ENCODE measurements at regions not wholly inside any gene's neighbourhood (a gene's known extent, or its start where the extent isn't known, plus 50 kb on each side); places are given as distances from the start of the nearest gene placed in this dataset.

DNA sequence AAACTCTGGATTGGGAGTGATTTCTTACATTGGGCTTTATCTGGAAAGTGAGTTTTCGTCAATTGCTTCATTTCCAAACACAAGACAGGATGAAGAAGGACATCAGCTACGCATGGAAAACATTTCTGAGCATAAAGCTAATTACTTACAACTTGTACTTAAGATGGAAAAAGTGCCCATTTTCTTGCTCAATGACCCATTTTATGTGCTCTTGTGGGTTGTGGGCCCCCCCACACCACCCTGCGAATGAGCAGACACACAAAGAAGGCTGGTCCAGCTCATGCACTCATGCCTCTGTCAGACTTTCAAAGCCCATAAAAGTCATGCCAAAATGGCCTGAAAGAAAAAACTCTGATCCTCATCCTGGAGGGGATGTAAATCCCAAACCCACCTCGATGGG, 663.0 kb downstream of the AJAP1 start:
- DNase-seq, result no peak

DNA sequence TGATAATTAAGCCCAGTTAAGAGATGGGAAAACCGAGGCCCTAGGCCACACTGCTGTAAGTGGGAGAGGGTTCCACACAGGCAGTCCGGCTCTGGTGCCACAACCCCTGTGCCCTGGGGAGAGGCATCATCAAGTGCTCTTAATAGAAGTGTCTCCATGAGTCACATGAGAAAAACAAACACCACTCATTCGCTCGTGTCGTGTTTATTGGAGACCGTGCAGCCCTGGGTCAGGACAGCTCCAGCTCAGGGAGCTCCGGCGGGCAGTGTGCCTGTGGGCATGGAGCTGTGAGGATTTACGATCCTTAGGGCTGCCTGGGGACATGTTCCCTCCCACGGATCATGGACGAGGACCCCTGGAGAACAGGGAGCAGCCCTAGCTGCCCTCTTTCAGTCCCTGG, 658.5 kb downstream of the AJAP1 start:
- DNase-seq, result no peak

DNA sequence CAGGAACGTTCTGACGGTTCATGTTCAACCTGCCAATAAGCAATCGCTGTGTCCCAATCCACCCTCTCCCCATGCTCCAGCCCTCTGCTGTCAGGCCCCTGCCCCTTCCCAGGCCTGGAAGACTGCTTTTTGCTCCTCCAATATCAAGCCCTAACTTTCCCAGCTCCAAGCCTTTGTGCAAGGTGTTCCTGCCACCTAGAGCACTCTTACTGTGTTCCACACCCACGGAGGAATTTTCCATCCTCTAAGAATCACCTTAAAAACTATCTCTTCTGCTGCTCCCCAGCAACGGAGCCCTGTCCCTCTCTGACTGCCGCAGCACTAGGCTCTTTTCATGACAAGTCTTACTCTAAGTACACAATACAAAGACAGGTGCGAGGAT, 657.9 kb downstream of the AJAP1 start:
- DNase-seq, result no peak

DNA sequence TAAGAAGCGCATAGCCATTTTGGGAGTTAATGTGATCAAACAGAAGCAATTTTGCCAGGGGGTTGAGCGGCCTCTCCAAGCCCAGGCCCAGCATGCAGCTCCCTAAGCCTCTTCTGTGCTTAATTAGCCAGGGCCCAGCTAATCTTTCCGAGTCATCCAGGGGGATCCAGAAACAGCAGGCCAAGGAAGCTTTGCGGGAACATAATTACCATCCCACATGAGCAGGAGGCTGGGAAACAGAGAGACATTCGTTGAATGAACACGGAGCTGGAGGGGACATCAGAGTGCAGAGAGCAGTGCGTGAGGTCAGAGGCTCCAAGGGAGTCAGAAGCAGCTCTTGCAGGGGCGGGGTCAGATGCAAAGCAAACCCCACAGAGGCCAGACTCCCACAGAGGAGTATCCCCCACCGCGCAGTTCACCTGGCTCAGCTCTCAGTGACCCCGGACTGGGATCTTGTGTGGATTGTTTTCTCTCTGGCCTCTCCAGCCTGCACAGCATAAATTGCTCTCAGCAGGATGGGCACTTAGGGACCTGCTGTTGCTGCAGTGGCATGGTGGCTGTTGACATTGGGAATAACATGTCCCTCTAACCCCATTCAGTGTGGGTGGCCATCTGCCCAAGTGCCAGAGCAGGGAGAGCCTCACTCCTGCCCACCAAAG, 657.4 kb downstream of the AJAP1 start:
- DNase-seq, result no peak

DNA sequence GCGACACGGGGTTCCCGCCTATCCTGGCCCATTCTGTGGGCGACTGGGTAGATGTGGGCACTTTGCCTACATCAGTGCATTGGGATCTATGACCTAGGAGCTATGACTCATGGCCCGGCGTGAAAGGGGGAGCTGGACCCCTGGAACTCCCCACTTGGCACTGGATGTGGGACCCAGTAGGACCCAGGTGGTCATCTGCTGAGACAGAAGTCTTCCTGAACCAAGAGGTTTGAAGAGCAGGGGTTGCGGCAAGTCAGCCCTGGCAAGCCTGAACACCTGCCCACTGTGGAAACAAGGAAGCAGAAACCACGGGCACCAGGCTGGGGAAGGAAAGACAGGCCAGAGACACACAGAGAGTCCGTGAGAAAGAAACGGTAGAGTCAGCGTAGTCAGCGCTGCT, 656.7 kb downstream of the AJAP1 start:
- DNase-seq, result no peak

DNA sequence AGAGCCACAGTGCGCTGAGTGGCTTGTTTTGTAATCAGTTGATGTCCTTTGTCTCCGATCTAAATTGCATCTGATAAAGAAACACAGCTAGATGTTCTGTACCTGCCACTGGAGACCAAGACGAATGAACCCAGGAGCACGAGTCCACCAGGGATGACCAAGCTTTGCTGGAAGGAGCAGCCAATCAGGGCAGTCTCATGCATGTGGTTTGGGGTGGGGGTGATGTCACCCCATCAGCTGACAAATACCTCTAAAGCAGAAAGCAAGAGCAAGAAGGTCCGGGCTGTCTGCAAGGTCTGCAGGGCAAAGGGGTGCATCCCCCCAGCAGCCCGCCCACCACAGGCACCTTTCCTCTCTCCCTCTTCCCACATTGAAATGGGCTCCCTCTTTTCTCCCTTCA, 653.8 kb downstream of the AJAP1 start:
- DNase-seq, result no peak

DNA sequence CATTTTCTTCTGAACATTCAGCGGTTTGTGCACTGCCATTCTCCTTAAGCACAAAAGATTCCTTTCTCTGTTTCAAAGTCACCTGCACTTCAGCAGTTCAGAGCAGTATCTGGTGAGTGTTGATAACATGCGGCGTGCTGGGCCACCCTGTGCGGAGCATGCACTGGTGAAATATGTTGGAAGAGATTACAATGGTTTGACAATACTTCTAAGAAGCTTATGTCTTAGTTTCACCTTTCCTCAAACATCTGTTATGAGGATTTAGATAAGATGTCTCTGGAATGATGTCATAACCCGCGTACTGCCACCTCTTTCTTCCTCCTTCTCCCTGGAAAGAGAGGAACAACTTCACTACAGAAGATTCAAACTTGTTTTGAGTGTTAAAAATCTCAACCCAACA, 650.3 kb downstream of the AJAP1 start:
- DNase-seq, result no peak

DNA sequence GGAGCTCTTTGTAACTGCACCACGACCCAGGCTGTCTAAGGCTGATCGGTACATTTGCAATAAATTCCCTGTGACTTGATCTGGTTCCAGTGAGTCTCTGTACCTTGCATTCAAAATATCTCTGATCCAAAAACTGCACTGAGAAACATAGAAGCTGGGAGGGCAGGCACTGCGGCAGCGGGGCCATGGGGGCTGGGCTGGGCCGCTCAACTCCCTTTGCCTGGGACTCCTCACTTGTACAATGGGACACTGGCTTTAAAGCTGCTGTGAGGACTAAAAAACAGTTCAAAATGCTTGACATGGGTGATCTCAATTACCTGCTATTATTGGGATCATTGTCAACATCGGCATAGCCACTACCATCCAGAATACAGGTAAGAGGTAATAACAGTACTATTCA, 644.0 kb downstream of the AJAP1 start:
- no peak for DNase-seq

DNA sequence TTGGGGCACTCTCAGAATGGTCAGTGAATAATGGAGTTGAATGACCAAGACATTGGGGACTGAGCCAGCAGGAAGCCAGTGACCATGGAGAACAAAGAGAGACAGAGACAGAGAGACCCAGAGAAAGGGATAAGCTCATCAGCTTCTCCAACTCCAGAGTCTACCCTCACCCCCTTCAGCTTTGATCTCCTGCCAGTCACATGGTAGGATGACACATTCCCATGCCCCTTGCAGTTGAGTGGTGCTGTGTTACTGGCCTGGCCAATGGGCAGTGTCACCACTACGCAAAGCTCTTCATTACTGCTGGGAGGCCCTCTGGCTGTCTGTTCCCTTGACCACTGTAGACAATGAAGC, 643.5 kb downstream of the AJAP1 start:
- no peak for DNase-seq

DNA sequence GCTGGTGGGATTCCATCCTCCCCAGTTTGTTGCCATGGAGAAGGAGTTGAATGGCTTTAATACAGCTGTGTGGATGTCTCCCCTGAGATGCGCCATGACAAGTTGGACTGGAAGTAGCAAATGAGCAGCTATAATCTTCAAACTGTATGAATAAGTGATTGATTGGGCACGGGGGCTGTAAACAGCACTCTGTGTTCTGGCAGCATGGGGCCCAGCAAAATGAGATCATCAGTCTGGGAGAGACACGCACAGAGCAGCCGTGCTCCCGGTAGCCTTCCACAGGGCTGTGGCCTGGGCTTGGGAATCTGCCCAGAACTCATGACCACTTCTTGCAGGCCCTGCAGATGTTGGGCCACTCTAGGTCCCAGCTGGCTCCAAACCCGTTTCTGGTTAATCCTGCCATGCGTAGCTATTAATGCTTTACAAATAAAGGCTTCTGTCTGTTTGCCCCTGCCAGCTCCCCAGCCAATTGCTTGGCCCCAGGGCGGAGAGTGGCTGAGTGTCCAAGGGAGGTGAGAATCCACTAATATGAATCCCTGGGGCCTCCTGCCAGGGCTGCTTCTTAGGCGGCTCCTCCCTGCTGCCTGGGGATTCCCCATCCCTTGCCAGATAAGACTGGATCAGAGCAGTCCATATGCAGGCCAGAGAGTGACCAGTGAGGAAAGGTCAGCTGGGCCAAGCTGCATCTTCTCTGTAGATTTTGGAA, 642.9 kb downstream of the AJAP1 start:
- DNase-seq, result no peak

DNA sequence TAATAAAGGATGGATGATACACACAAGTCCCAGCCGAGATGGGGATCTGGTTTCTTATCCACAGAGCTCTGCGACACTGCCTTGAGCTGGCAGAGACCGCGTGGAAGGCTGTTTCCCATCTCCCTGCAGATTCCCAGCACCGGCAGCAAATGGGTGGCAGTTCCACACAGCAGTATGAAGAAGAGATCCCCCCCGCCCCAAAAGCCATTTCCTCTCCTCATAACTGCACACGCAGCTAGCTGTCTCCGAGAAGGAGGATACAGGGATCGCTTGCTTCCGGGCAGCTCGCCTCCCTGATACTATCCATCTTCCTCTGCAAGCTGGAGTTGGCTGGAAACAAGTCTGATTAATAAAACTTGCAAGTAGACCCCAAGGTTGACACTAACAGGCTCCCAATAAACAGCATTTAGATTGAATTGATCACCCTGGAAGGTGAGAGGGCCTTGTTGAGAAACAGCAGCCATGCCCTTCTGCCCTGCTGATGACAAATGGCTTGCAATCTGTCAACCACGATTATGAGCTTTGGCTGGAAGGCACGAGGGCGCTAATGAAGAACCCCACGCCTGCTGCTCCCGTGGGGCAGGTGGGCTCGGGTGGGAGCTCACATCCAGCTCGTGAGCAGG, 642.3 kb downstream of the AJAP1 start:
- DNase-seq, result no peak

DNA sequence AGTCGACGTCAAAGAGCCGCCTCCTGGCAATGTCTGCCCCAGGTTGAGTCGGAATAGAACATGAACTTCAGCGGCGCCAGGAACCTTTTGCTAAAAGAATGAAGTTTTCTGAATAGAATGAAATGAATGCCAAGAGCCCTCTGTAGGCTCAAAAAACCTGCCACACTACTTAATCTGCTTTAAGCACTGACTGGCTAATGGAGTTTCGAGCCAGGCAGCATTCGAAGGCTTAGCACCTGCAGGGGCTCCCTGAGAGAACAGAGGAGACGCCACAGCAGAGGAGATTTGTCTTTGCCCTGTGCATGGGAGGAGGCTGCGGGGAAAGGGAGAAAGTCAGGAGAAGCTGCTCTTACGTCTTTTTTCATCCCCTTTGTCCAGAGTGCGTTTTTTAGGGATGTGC, 641.7 kb downstream of the AJAP1 start:
- no peak for DNase-seq

DNA sequence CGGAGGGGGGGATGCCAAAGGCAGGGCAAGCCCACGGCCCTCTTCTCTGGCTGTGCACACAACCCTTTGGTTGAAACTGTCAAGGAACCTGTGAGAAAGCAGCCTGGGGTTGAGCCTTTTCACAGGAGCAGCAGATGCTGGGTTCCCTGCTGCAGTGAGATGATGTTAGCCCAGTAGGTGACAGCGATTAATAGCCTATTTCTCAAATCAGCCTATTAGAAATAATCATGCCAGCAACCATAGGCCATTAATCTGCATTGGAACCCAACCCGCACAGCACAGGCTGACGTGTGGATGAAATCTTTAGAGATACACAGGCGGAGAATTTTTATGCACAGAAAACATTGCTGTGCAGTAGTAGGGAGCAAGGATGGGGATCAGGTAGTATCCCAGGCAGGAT, 637.5 kb downstream of the AJAP1 start:
- no peak for DNase-seq

DNA sequence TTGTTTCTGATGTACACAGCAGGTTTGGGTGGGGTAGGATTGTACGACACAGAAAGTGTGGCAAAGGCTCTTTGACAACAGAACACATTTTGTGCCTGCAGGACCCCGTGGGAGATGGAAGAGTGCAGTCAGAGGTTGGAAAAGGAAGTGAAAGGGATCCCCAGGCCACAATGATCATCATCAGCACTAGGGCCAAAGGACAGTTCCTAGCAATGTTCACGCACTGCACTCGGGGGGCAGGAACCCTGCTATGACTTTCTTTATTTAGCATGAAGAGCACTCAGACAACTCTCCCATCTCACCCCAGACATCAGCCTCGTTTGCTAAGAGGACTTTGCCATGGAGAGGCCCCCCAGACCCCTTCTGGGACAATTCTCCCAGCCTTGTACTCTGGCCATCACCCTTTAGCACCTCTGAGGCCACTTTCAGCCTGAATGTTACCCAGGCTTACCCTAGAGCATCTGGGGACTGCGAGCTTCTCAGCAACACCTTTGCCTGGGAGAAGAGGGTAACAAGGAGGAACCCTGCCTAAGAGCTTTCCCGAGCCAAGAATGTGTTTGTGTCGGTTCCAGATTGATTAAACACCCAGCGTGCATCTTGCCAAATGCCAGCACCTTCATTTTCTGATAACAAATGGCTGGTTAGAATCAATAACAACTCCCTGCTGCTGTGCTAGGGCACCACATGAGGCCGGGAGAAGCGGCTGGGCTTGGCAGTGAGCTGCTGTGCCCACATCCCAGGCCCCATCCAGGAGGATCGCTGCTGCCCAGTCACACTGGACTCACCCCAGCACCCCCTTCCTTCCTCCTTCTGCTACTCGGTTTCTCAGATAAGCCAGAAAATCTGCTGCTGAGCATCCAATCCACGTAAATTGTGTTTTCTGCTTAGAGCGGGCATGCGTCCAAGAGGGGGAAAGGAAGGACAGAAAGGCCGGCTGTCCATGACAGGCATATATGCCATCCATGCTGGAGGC, 633.1 kb downstream of the AJAP1 start:
- DNase-seq, result no peak

DNA sequence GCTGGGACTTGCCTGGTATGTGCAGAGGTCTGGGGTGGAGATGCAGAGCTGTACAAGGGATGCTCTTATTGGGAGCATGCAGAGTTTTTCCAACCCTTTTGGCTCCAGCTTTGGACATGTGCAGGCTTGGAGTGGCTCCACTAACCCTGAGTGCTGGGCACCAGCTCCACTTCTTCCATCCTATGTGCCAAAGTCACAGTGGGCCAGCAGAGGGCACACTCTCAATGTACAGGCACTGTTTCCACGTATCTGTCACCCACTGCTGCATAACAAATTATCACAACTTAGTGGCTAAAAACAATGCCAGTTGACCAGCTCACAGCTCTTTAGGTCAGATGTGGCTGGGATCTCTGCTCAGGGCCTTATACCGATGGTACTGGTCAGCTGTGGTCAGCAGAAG, 631.8 kb downstream of the AJAP1 start:
- peak in 3 of 5 donors; percentile 1 to 30 (median 6) for DNase-seq

DNA sequence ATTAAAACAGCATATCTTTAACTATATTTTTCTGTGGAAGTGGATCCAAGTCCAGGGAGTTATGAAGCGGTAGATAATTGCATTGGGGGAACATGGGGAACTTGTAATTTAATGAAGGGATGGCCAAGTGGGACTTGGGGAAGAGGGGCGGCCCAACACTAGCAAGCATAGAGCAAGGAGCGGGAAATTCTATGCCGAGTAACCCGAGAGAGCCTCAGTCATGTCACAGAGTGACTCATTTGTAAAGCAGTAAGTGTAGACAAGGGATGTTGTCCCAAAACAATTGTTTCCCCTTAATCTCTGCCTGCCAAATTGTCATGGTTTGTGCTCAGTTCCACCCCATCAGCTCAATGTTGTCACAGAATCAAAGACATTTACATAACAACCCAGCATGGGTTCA, 620.1 kb downstream of the AJAP1 start:
- no peak for DNase-seq

DNA sequence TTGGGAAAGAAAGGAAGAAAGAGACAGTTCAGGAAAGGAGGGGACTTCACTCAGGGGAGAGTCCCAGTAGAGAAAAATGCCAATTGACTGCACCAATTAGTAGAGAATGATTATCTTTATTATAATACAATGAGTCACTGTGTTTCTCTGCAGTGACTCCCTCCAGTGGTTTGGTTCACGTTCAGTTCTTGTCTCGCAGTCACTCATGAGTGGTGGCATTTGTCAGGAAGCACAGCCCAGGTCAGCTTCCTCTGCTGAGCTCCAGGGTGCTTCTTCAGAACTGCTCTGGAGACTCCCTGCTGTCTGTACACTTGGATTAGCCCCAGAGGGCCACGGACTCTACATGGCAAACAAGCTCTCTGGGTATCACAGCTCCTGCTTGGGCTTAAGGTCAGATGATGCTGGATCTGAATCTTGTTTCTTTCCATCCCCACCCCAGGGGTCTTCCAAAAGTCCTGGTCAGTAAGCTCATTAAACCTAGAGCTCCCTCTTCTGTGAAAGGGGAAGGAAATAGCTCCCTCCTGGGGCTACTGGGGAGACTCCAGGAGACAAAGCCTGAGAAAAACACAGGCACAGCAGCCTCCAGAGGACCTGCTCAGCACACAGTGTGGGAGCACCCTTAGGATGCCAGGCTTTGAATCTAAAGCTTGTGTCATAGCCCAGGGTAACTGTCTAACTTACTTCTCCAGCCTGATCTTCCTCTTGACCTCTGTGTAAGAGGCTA, 619.0 kb downstream of the AJAP1 start:
- DNase-seq, result no peak

DNA sequence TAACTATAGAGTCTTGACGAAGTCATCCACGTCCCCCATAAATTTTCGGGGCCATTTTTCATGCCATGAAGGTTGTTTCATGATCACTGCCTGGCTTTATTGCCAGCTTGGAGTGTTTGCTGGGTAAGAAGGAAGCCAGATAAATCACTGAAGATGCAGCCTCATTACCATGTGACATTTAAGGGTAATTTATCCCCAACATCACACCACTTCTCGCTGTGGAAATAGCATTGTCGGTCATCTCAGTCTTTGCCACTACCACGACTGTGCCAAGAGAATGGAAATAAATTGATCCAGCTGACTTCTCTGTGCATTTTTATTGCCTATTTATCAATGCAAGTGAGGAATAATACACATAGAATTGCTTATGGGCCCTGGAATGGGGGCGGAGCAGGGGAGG, 617.9 kb downstream of the AJAP1 start:
- no peak for DNase-seq

DNA sequence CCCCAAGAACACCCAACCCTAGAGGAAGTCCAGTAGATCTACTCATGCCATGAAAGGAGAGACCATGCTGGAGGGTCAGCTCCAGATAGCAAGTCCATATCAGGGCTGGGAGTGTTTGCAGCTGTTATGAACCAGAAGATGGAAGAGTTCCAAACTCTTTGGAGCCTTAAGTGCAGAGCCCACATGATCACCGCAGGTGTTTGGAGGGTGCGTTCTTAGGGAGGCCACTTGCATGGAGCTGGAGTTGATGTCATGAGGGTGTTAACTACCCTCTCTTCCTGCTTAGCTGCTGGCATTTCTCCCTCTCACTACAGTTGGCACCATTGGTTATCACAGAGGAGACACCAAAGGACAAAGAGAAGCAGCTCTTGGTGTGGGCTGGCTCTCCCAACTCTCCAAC, 616.9 kb downstream of the AJAP1 start:
- no peak for DNase-seq

DNA sequence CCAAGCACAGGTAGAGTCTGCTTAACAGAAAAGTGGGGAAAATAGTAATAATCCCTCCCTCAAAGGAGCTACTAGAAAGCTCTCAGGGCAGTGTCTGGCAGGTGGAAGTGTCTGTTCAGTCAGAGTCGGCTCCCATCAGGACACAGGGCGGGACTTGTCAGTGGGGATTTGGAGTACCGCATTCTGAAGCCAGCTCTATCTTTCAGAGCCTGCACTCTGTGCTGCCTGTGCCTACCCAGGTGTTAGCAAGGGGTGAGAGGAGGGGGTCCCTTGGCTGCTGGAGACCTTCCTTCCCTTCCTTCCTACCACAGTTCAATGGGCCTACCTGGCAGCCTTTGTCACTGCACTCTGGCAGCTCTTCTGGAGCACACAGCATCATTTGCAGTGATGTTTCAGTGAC, 615.5 kb downstream of the AJAP1 start:
- DNase-seq, result no peak

DNA sequence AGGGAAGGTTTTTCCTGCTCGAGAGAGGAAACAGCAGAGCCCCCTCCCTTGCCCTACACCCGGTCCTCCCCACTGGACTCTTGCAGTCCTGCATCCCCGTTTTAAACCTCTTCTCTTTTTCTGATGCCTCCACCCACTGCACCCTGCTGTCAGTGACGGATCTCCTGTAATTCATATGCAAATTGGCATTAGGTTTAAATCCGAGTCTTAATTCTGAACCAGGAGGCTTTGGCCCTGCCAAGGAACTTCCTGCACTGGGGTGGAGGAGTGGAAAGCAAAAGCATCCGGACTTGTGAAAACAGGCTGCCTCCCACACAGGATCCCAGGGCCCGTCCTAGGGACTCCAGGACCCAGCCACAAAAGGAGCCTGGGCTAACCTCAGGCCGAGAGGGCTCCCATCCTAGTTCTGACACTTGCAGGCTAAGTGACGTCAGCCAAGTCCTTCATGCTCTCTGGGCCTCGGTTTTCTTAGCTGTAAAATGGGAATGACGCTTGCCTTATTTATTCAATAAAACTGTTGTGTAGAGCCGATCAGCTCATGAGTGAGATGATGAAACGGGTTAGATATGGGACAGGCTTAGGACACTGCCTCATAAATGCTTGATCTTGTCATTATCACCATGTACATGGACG, 613.3 kb downstream of the AJAP1 start:
- DNase-seq, result no peak

DNA sequence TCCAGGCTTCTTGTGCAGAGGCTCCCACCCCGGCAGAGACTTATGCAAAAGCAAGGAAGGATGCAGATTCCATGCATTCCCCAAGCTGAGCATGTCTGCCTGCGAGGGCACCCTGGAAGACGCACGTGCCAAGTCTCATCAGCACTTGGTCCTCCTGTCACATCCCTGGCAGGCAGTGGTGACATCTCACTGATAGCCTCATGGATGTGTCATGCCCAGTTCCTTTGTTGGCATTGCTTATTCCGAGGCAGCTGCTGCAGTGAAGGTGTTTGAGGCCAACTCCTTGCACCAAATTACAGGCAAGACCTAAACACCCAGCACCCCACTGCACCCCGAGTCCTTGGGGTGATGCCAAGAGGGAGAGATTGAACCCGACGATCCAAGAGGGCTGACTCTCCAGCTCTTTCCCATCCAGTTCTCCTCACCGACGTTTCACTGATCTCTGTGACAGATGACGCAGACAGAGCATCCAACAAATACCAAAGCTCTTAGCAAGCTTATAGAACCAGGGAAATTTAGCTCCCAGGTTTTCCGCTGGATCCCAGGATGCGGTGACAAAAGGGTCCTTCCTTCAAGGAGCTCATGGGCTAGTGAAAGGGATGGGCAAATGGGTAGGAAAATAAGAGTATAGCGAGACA, 611.1 kb downstream of the AJAP1 start:
- no peak for DNase-seq

Measured in T-helper 1 cell (primary cell).